Left ventricle myocardium inferior (tissue), 1 donor: ENCODE measurements at regions not wholly inside any gene's neighbourhood (a gene's known extent, or its start where the extent isn't known, plus 50 kb on each side); places are given as distances from the start of the nearest gene placed in this dataset.

ENCODE experiments used
- DNase-seq: peaks from one replicate; pipeline ENCODE4 v3.0.0-alpha.2; 2020
- H3K27ac ChIP-seq: fragments of 200-600 bp; replicated peaks from 2 replicates; pipeline ENCODE4 v1.8.0; 2021
- H3K27me3 ChIP-seq: fragments of 200-600 bp; 2 replicates; pipeline ENCODE4 v1.8.0; 2021; ENCODE audit warnings: low read depth
- H3K36me3 ChIP-seq: fragments of 200-600 bp; 2 replicates; pipeline ENCODE4 v1.8.0; 2021
- H3K4me1 ChIP-seq: fragments of 200-600 bp; 2 replicates; pipeline ENCODE4 v1.8.0; 2021
- H3K4me3 ChIP-seq: fragments of 200-600 bp; 2 replicates; pipeline ENCODE4 v1.8.0; 2021; ENCODE audit warnings: mild to moderate bottlenecking, moderate library complexity
- H3K9me3 ChIP-seq: fragments of 200-600 bp; replicated peaks from 2 replicates; pipeline ENCODE4 v1.8.0; 2021
- intact Hi-C: fragments of 100-400 bp; cut with micrococcal nuclease; formaldehyde crosslinking; loops from one replicate; pipeline ENCODE4 v1.11.0; 2022
- TF ChIP-seq, protein P1 (sequence below): fragments of 200-600 bp; IDR thresholded peaks from 2 replicates; pipeline ENCODE4 v1.8.0; 2021; ENCODE audit warnings: antibody characterized with exemption, mild to moderate bottlenecking, borderline replicate concordance
- donor health status: DM: no; HTN: yes; CAD: no; lungs with severe emphysema.

DNA sequence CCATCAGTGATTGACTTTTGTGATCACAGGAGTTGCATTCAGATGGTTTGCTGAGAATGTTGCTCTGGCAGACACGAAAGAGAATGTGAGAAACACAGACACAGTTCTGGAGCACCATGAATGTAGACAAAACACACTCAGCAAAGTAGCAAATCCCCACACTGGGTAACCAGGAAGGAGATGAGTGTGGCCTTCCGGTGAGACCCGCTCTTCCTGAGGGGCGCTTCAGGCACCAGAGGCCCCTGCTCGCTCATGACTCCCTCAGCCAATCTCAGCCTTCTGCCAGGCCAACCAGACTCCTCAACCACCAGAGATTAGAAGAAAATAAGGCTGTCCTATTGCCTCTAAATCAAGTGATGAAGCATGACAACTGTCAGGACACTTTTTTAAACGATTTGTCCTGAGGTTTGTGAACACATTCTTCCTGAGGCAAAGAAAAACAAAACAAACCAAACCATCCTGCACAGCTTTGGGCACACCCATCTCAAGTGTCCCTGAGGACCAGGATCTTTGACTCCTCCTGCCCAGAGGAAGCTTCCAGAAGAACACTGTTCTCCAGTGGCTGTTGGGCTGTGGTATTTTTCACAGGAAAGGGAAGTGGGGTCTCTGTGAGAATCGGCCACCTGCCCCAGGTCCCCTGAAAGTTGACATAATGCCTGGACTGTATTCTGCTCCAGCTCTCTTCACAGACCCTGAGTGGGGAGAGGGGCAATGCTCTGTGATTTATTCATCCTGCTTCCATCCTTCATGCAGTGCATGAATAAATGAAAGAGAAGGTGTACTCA is 152.8 kb downstream of the BCL11A start:
- intact Hi-C loops, result no loop called here

DNA sequence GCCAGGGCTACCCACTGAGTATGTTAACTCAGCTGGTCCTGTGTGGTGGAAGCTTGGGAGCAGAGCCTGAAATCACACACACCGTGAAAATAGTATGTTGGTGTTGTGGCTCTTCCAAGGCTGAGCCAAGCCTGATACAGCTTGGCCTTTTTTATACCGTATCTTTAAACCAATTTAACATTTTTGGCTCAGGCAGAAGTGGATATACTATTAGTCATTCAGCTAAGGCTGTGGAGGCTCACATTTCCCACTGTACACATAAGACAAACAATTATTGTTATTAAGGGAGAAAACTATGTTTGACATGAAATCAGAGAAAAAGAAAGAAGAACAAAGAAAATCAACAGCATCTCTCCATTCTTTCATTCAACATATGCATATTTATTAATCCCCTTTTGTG is 159.0 kb downstream of the BCL11A start:
- H3K36me3 ChIP-seq, result no peaks in the 10 kb centered on the region
- intact Hi-C loops, result no loop called here
- DNase-seq, result no peak
- H3K9me3 ChIP-seq, result no peaks in the 10 kb centered on the region
- H3K27ac ChIP-seq, result no peak overlapping the region
- H3K4me1 ChIP-seq, result no peaks in the 10 kb centered on the region
- no peaks in the 10 kb centered on the region for H3K27me3 ChIP-seq
- no peak overlapping the region for H3K4me3 ChIP-seq
- TF ChIP-seq, protein P1, sequence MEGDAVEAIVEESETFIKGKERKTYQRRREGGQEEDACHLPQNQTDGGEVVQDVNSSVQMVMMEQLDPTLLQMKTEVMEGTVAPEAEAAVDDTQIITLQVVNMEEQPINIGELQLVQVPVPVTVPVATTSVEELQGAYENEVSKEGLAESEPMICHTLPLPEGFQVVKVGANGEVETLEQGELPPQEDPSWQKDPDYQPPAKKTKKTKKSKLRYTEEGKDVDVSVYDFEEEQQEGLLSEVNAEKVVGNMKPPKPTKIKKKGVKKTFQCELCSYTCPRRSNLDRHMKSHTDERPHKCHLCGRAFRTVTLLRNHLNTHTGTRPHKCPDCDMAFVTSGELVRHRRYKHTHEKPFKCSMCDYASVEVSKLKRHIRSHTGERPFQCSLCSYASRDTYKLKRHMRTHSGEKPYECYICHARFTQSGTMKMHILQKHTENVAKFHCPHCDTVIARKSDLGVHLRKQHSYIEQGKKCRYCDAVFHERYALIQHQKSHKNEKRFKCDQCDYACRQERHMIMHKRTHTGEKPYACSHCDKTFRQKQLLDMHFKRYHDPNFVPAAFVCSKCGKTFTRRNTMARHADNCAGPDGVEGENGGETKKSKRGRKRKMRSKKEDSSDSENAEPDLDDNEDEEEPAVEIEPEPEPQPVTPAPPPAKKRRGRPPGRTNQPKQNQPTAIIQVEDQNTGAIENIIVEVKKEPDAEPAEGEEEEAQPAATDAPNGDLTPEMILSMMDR, result no peak

More for the DNA sequence above, 152.8 kb downstream of the BCL11A start:
- H3K27me3 ChIP-seq, result peaks cover under 1% of the 10 kb centered on the region
- H3K4me1 ChIP-seq, result no peaks in the 10 kb centered on the region
- no peaks in the 10 kb centered on the region for H3K36me3 ChIP-seq
- no peak overlapping the region for H3K27ac ChIP-seq
- TF ChIP-seq, protein P1, result no peak
- no peaks in the 10 kb centered on the region for H3K9me3 ChIP-seq
- no peak overlapping the region for H3K4me3 ChIP-seq
- DNase-seq, result no peak

DNA sequence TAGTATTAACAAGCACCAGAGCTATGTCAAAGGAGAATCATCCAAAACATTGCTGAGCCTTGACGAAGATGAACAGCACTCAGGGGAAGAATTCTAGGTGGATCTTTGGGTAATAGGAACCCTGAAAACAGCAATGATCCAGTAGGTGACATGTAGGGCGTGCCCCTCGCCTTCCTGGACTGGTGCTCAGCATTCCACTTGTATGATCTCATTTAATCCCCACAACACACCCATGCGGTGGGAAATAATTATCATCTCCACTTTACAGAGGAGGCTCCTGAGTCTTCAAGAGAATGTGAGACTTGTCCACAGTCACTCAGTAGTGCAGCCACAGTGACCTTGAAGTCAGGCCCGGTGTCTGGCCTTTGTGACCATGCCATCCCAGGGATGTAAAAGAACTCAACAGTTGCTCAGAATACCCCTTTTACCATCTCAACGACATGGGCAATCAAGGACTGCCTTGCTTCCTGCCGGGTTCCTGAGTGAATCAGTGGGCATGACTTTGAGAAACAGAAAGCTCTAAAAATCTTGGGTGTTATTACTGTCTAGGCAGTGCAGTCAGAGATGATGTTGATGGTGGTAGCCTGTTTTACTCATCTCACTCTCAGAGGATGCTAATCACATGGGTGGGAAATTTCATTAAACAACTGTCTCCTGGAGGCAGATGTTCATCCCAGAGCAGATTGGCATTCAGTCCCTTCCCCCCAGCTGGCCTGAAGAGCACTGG is 161.6 kb downstream of the BCL11A start:
- H3K36me3 ChIP-seq, result no peaks in the 10 kb centered on the region
- DNase-seq, result no peak
- H3K27me3 ChIP-seq, result no peaks in the 10 kb centered on the region
- no peaks in the 10 kb centered on the region for H3K4me1 ChIP-seq
- intact Hi-C loops, result no loop called here
- H3K9me3 ChIP-seq, result no peaks in the 10 kb centered on the region
- TF ChIP-seq, protein P1, result no peak
- H3K27ac ChIP-seq, result no peak overlapping the region
- H3K4me3 ChIP-seq, result no peak overlapping the region

DNA sequence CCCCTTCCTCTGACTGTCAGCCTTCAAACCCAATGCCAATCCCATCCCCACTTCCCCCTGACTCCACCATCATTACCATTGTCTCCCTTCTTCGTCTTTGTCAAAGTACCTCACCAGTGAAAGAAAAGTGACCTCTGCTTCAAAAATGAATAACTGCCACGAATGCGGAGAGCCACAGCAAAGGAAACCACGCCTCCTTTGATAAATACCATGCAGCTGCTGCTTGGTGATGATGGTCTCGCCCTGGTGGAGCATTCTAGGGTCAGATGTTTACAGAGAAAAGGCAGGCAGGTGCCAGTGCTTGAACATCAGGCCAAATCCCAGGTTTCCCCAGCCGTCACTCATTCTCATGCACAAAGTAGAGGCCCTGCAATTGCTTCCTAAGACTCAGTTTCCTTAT is 162.2 kb downstream of the BCL11A start:
- TF ChIP-seq, protein P1, result no peak
- H3K27me3 ChIP-seq, result no peaks in the 10 kb centered on the region
- H3K27ac ChIP-seq, result no peak overlapping the region
- no peaks in the 10 kb centered on the region for H3K4me1 ChIP-seq
- H3K4me3 ChIP-seq, result no peak overlapping the region
- intact Hi-C loops, result no loop called here
- DNase-seq, result no peak
- H3K36me3 ChIP-seq, result no peaks in the 10 kb centered on the region
- H3K9me3 ChIP-seq, result no peaks in the 10 kb centered on the region

DNA sequence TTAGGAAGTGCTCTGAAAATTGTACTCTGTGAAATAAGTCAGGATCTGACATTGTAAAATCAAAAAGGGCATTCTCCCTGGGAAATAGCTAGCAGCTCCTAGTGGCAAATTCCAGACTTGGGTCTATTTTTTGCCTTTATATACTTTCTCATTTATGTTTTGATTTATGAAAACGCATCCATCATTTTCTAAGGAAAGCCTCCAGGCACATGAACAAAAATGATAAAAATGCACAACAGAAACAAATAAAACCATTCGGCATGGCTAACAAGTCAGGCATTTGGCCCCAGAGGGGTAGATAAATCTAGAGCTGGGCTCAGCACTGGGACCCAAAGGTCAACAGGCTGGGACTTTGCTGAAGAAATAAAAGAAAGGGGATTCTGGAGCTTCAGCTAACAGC is 167.0 kb downstream of the BCL11A start:
- Histone ChIP-seq H3K4me3 (no peak overlapping the region), H3K9me3 (no peaks in the 10 kb centered on the region), H3K27ac (no peak overlapping the region), H3K4me1 (no peaks in the 10 kb centered on the region), H3K36me3 (no peaks in the 10 kb centered on the region), H3K27me3 (no peaks in the 10 kb centered on the region)
- no peak for DNase-seq
- intact Hi-C loops, result no loop called here
- TF ChIP-seq, protein P1, result no peak
